GM23338 (cell line): ENCODE measurements at regions not wholly inside any gene's neighbourhood (a gene's known extent, or its start where the extent isn't known, plus 50 kb on each side); places are given as distances from the start of the nearest gene placed in this dataset.

Experiments
- ATAC-seq: fragments of 200-7000 bp; cut with Tn5 transposase; 3 replicates; pipeline ENCODE4 v1.9.1; 2020
- DNase-seq: peaks from one replicate; pipeline ENCODE4 v3.0.0-alpha.2; 2015; ENCODE audit warnings: low spot score
- H2AFZ ChIP-seq: fragments of 200-600 bp; sonication (generic); 2 replicates; pipeline ENCODE4 v1.8.0; 2016; ENCODE audit warnings: antibody characterized with exemption, mild to moderate bottlenecking, moderate library complexity
- H3F3A ChIP-seq: fragments of 200-600 bp; sonication (generic); replicated peaks from 2 replicates; pipeline ENCODE4 v1.8.0; 2017; ENCODE audit warnings: antibody characterized with exemption, mixed run types, low read depth
- H3K27ac ChIP-seq: fragments of 200-600 bp; sonication (generic); 2 replicates; pipeline ENCODE4 v1.6.1; 2016; ENCODE audit warnings: low read depth
- H3K27me3 ChIP-seq: fragments of 200-600 bp; sonication (generic); 2 replicates; pipeline ENCODE4 v1.8.0; 2016; ENCODE audit warnings: mild to moderate bottlenecking, mixed run types, moderate library complexity; ENCODE audit not compliant: insufficient read depth
- H3K36me3 ChIP-seq: fragments of 200-600 bp; sonication (generic); 2 replicates; pipeline ENCODE4 v1.8.0; 2016; ENCODE audit warnings: mild to moderate bottlenecking; ENCODE audit not compliant: insufficient read depth
- H3K4me1 ChIP-seq: fragments of 200-600 bp; sonication (generic); 2 replicates; pipeline ENCODE4 v1.8.0; 2016; ENCODE audit warnings: mild to moderate bottlenecking, moderate library complexity; ENCODE audit not compliant: insufficient read depth
- H3K4me2 ChIP-seq: fragments of 200-600 bp; sonication (generic); 2 replicates; pipeline ENCODE4 v1.7.1; 2017; ENCODE audit warnings: mixed run types
- H3K4me3 ChIP-seq: fragments of 200-600 bp; sonication (generic); 2 replicates; pipeline ENCODE4 v1.6.1; 2016; ENCODE audit warnings: mixed run types
- H3K79me2 ChIP-seq: fragments of 200-600 bp; sonication (generic); replicated peaks from 2 replicates; pipeline ENCODE4 v1.8.0; 2017; ENCODE audit warnings: mild to moderate bottlenecking; ENCODE audit not compliant: insufficient read depth
- H3K9me2 ChIP-seq: fragments of 200-600 bp; sonication (generic); 2 replicates; pipeline ENCODE4 v1.8.0; 2017; ENCODE audit not compliant: insufficient read depth
- H4K20me1 ChIP-seq: fragments of 200-600 bp; sonication (generic); replicated peaks from 2 replicates; pipeline ENCODE4 v1.8.0; 2017; ENCODE audit warnings: mild to moderate bottlenecking; ENCODE audit not compliant: insufficient read depth
- H3K27ac Mint-ChIP-seq: 2 replicates; pipeline ENCODE4 v1.8.0; 2020; ENCODE audit warnings: inconsistent platforms, mild to moderate bottlenecking, moderate library complexity, mixed read lengths
- H3K27me3 Mint-ChIP-seq: 3 replicates; pipeline ENCODE4 v1.8.0; 2022; ENCODE audit warnings: low read depth, mild to moderate bottlenecking, moderate library complexity, mixed read lengths, inconsistent platforms; ENCODE audit not compliant: insufficient read depth, poor library complexity
- H3K36me3 Mint-ChIP-seq: 3 replicates; pipeline ENCODE4 v1.8.0; 2021; ENCODE audit warnings: low read depth, mild to moderate bottlenecking, inconsistent platforms, moderate library complexity, mixed read lengths
- H3K4me1 Mint-ChIP-seq: 3 replicates; pipeline ENCODE4 v1.8.0; 2020; ENCODE audit warnings: mild to moderate bottlenecking, inconsistent platforms, mixed read lengths
- H3K4me3 Mint-ChIP-seq: 3 replicates; pipeline ENCODE4 v1.8.0; 2021; ENCODE audit warnings: moderate library complexity, mild to moderate bottlenecking, inconsistent platforms, mixed read lengths
- H3K9me3 Mint-ChIP-seq: 3 replicates; pipeline ENCODE4 v1.8.0; 2020; ENCODE audit warnings: moderate library complexity, mild to moderate bottlenecking, inconsistent platforms, mixed read lengths
- CREB1 ChIP-seq: fragments of 250-450 bp; sonication (Bioruptor Pico); IDR thresholded peaks from 2 replicates; pipeline ENCODE4 v1.5.0; 2020; ENCODE audit warnings: low read depth, mild to moderate bottlenecking, moderate library complexity
- EZH2phosphoT487 ChIP-seq: fragments of 200-600 bp; sonication (generic); IDR thresholded peaks from one replicate; pipeline ENCODE4 v1.8.1; 2018; ENCODE audit warnings: antibody characterized with exemption; ENCODE audit not compliant: unreplicated experiment
- JUNB ChIP-seq: IDR thresholded peaks from one replicate; pipeline ENCODE4 v1.6.1; 2016; ENCODE audit warnings: antibody characterized with exemption; ENCODE audit not compliant: unreplicated experiment
- TF ChIP-seq, protein P1 (sequence below): fragments of 250-450 bp; sonication (Bioruptor Pico); IDR thresholded peaks from 2 replicates; pipeline ENCODE4 v1.5.0; 2020; ENCODE audit warnings: mild to moderate bottlenecking, moderate library complexity
- TF ChIP-seq, protein P2 (sequence below), 2 experiments: fragments of 200-600 bp in 1 of 2; sonication (generic) in 1 of 2; conservative IDR thresholded peaks; 2 replicates each; pipeline versions ENCODE4 v1.5.1 to v1.6.1; 2016 to 2017; ENCODE audit warnings: antibody characterized with exemption in 2 of 2, low read depth in 2 of 2, mild to moderate bottlenecking in 2 of 2, moderate library complexity in 1 of 2

GRCh38 chr10:61285749-61286148 is 167.4 kb downstream of the TMEM26 start:
- TF ChIP-seq, protein P1, sequence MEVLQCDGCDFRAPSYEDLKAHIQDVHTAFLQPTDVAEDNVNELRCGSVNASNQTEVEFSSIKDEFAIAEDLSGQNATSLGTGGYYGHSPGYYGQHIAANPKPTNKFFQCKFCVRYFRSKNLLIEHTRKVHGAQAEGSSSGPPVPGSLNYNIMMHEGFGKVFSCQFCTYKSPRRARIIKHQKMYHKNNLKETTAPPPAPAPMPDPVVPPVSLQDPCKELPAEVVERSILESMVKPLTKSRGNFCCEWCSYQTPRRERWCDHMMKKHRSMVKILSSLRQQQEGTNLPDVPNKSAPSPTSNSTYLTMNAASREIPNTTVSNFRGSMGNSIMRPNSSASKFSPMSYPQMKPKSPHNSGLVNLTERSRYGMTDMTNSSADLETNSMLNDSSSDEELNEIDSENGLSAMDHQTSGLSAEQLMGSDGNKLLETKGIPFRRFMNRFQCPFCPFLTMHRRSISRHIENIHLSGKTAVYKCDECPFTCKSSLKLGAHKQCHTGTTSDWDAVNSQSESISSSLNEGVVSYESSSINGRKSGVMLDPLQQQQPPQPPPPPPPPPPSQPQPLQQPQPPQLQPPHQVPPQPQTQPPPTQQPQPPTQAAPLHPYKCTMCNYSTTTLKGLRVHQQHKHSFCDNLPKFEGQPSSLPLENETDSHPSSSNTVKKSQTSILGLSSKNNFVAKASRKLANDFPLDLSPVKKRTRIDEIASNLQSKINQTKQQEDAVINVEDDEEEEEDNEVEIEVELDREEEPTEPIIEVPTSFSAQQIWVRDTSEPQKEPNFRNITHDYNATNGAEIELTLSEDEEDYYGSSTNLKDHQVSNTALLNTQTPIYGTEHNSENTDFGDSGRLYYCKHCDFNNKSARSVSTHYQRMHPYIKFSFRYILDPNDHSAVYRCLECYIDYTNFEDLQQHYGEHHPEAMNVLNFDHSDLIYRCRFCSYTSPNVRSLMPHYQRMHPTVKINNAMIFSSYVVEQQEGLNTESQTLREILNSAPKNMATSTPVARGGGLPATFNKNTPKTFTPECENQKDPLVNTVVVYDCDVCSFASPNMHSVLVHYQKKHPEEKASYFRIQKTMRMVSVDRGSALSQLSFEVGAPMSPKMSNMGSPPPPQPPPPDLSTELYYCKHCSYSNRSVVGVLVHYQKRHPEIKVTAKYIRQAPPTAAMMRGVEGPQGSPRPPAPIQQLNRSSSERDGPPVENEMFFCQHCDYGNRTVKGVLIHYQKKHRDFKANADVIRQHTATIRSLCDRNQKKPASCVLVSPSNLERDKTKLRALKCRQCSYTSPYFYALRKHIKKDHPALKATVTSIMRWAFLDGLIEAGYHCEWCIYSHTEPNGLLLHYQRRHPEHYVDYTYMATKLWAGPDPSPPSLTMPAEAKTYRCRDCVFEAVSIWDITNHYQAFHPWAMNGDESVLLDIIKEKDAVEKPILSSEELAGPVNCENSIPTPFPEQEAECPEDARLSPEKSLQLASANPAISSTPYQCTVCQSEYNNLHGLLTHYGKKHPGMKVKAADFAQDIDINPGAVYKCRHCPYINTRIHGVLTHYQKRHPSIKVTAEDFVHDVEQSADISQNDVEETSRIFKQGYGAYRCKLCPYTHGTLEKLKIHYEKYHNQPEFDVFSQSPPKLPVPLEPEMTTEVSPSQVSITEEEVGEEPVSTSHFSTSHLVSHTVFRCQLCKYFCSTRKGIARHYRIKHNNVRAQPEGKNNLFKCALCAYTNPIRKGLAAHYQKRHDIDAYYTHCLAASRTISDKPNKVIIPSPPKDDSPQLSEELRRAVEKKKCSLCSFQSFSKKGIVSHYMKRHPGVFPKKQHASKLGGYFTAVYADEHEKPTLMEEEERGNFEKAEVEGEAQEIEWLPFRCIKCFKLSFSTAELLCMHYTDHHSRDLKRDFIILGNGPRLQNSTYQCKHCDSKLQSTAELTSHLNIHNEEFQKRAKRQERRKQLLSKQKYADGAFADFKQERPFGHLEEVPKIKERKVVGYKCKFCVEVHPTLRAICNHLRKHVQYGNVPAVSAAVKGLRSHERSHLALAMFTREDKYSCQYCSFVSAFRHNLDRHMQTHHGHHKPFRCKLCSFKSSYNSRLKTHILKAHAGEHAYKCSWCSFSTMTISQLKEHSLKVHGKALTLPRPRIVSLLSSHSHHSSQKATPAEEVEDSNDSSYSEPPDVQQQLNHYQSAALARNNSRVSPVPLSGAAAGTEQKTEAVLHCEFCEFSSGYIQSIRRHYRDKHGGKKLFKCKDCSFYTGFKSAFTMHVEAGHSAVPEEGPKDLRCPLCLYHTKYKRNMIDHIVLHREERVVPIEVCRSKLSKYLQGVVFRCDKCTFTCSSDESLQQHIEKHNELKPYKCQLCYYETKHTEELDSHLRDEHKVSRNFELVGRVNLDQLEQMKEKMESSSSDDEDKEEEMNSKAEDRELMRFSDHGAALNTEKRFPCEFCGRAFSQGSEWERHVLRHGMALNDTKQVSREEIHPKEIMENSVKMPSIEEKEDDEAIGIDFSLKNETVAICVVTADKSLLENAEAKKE, result no peak
- TF ChIP-seq CREB1 (CRISPR knock-in tag) (no peak), JUNB (no peak)
- H3K36me3 Mint-ChIP-seq, result no peaks in the 10 kb centered on the region; the same call in 2 of the 3 replicates
- H3K4me3 Mint-ChIP-seq, result no peak overlapping the region
- Histone ChIP-seq H3K4me3 (no peak overlapping the region), H3K27ac (no peak overlapping the region), H3K9me2 (peaks cover 4% of the 10 kb centered on the region; the same call in 1 of the 2 replicates), H3K4me2 (no peak overlapping the region), H3K4me1 (no peaks in the 10 kb centered on the region), H2AFZ (no peak overlapping the region), H4K20me1 (no peaks in the 10 kb centered on the region), H3K79me2 (no peaks in the 10 kb centered on the region), H3K36me3 (no peaks in the 10 kb centered on the region), H3K27me3 (no peaks in the 10 kb centered on the region), H3F3A (no peaks in the 10 kb centered on the region)
- no peaks in the 10 kb centered on the region for H3K27me3 Mint-ChIP-seq
- H3K27ac Mint-ChIP-seq, result no peak overlapping the region
- no peaks in the 10 kb centered on the region for H3K4me1 Mint-ChIP-seq
- peaks cover 8% of the 10 kb centered on the region for H3K9me3 Mint-ChIP-seq
- DNase-seq, result no peak
- no peak for ATAC-seq

DNA sequence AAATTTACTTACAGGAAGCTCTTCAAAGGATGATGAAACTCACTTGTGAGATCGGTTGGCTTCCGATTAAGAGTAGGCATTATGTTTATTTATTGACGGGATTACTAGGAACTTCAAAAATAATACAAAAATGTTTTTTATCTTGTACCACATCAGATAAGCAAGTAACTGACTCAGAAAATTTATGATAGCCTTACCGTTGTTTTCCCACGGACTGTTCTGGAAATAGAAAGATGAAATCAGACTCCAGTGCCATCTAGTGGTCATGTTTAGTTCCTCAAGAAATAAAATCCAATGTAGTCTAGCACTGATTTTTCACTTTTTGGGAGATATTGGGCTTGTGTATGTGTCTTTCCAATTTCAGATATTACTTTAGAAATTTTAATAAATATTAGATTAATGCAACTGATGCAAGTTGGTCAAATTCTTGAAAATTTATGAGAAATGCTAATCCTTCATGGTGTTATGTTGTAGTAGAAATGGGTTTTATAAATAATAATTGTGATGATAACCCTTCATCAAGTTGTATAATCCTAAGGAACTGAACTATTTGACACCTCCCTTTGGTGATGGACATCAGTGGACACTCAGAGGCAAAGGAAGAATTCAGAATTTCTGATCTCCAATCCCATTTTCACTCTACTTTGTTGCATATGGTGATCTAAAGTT is 168.8 kb downstream of the TMEM26 start:
- peak; percentile 76 for DNase-seq
- H2AFZ ChIP-seq, result no peak overlapping the region
- TF ChIP-seq, protein P2, sequence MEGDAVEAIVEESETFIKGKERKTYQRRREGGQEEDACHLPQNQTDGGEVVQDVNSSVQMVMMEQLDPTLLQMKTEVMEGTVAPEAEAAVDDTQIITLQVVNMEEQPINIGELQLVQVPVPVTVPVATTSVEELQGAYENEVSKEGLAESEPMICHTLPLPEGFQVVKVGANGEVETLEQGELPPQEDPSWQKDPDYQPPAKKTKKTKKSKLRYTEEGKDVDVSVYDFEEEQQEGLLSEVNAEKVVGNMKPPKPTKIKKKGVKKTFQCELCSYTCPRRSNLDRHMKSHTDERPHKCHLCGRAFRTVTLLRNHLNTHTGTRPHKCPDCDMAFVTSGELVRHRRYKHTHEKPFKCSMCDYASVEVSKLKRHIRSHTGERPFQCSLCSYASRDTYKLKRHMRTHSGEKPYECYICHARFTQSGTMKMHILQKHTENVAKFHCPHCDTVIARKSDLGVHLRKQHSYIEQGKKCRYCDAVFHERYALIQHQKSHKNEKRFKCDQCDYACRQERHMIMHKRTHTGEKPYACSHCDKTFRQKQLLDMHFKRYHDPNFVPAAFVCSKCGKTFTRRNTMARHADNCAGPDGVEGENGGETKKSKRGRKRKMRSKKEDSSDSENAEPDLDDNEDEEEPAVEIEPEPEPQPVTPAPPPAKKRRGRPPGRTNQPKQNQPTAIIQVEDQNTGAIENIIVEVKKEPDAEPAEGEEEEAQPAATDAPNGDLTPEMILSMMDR (conservative IDR thresholded peaks at IDR 0.05; ENCODE audit: low read depth in 2 of 2), result peak; percentile 66 to 80
- no peak for TF ChIP-seq EZH2phosphoT487

More for the DNA sequence above, 168.8 kb downstream of the TMEM26 start:
- Histone ChIP-seq H4K20me1 (no peaks in the 10 kb centered on the region), H3K27me3 (no peaks in the 10 kb centered on the region), H3K9me2 (peaks cover 10% of the 10 kb centered on the region; the same call in 1 of the 2 replicates), H3K79me2 (no peaks in the 10 kb centered on the region), H3K4me3 (no peak overlapping the region), H3F3A (no peaks in the 10 kb centered on the region), H3K36me3 (no peaks in the 10 kb centered on the region), H3K27ac (no peak overlapping the region), H3K4me2 (no peak overlapping the region), H3K4me1 (no peaks in the 10 kb centered on the region)
- no peaks in the 10 kb centered on the region for H3K27me3 Mint-ChIP-seq
- no peaks in the 10 kb centered on the region for H3K4me1 Mint-ChIP-seq
- H3K9me3 Mint-ChIP-seq, result no peaks in the 10 kb centered on the region; the same call in 2 of the 3 replicates
- no peak overlapping the region for H3K27ac Mint-ChIP-seq
- ATAC-seq, result no peak
- H3K4me3 Mint-ChIP-seq, result no peak overlapping the region
- no peaks in the 10 kb centered on the region for H3K36me3 Mint-ChIP-seq
